ENCODE measurements at regions not wholly inside any gene's neighbourhood (a gene's known extent, or its start where the extent isn't known, plus 50 kb on each side); places are given as distances from the start of the nearest gene placed in this dataset.

DNA sequence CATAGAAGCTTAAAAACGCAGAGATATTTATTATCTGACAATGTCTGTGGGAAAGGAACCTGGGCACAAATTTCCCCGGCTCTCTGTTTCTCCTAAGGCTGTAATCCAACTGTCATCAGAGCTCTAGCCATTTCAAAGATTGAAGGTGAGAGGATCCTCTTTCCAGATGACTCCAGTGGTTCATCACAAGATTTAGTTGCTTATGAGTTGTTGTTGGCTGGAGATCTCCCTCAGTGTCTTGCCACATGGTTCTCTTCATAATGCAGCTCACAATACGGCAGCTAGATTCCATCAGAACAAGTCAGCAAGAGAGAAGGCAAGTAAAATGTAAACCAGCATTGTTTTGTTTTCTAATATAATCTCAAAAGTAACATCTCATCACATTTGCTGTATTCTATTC lies 369.4 kb downstream of the GASK1B start:
- TF ChIP-seq, protein P1, sequence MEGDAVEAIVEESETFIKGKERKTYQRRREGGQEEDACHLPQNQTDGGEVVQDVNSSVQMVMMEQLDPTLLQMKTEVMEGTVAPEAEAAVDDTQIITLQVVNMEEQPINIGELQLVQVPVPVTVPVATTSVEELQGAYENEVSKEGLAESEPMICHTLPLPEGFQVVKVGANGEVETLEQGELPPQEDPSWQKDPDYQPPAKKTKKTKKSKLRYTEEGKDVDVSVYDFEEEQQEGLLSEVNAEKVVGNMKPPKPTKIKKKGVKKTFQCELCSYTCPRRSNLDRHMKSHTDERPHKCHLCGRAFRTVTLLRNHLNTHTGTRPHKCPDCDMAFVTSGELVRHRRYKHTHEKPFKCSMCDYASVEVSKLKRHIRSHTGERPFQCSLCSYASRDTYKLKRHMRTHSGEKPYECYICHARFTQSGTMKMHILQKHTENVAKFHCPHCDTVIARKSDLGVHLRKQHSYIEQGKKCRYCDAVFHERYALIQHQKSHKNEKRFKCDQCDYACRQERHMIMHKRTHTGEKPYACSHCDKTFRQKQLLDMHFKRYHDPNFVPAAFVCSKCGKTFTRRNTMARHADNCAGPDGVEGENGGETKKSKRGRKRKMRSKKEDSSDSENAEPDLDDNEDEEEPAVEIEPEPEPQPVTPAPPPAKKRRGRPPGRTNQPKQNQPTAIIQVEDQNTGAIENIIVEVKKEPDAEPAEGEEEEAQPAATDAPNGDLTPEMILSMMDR (IDR thresholded peaks at IDR 0.05) = no peak
- no peak for TF ChIP-seq POLR2A (IDR thresholded peaks at IDR 0.05)
